Kidney tubule cell (primary cell): ENCODE measurements at regions not wholly inside any gene's neighbourhood (a gene's known extent, or its start where the extent isn't known, plus 50 kb on each side); places are given as distances from the start of the nearest gene placed in this dataset.
"Not testable (repeated sequence)": the region's sequence is repeated elsewhere in the genome, so short reads cannot be mapped to it uniquely, and the experiment has no call there.

Experiments
- DNase-seq: peaks from one replicate; pipeline ENCODE4 v3.0.0-alpha.2; 2018; ENCODE audit warnings: low spot score

- no peak for DNase-seq
Observed at GRCh38 chr10:18875477-18875876, 173.1 kb upstream of the MALRD1 start.

- no peak for DNase-seq
Observed at GRCh38 chr10:18879284-18879683, 169.3 kb upstream of the MALRD1 start.

- no peak for DNase-seq
Observed at GRCh38 chr10:18880530-18880929, 168.1 kb upstream of the MALRD1 start.

- DNase-seq = no peak
Observed at GRCh38 chr10:18886102-18886501, 162.5 kb upstream of the MALRD1 start.

- DNase-seq = no peak
Observed at GRCh38 chr10:18906636-18907035, 142.0 kb upstream of the MALRD1 start.

GRCh38 chr10:18917431-18917830, 131.2 kb upstream of the MALRD1 start:
- DNase-seq = not testable (repeated sequence)

GRCh38 chr10:18918532-18918931, 130.1 kb upstream of the MALRD1 start:
- peak; percentile 48 for DNase-seq

GRCh38 chr10:18949391-18949790, 99.2 kb upstream of the MALRD1 start:
- DNase-seq = no peak

GRCh38 chr10:18951072-18951823, 97.4 kb upstream of the MALRD1 start:
- not testable (repeated sequence) for DNase-seq

GRCh38 chr10:18955061-18955460, 93.5 kb upstream of the MALRD1 start:
- no peak for DNase-seq

- no peak for DNase-seq
Observed at GRCh38 chr10:18959369-18959768, 89.2 kb upstream of the MALRD1 start.

GRCh38 chr10:18960466-18961079, 88.0 kb upstream of the MALRD1 start:
- no peak for DNase-seq

- no peak for DNase-seq
Observed at GRCh38 chr10:18968159-18968558, 80.4 kb upstream of the MALRD1 start.

- DNase-seq = no peak
Observed at GRCh38 chr10:18976696-18977251, 71.8 kb upstream of the MALRD1 start.

GRCh38 chr10:18980089-18980629, 68.4 kb upstream of the MALRD1 start:
- no peak for DNase-seq

- DNase-seq = no peak
Observed at GRCh38 chr10:18984531-18984930, 64.1 kb upstream of the MALRD1 start.

GRCh38 chr10:18988338-18988737, 60.3 kb upstream of the MALRD1 start:
- no peak for DNase-seq
